K562 (cell line): ENCODE measurements at regions not wholly inside any gene's neighbourhood (a gene's known extent, or its start where the extent isn't known, plus 50 kb on each side); places are given as distances from the start of the nearest gene placed in this dataset.

Experiments
- ATAC-seq: fragments of 200-7000 bp; cut with Tn5 transposase; 3 replicates; pipeline ENCODE4 v1.9.1; 2020; ENCODE audit warnings: moderate library complexity
- BruUV-seq: library from RNA; stranded (reverse); fragments of 400-500 nt; replicated peaks from 2 replicates; lab custom pipeline; 2021; lab: Mats Ljungman, UMichigan
- CTCF ChIA-PET: fragments of 300-600 bp; formaldehyde crosslinking; extraction: SDS; loops from one replicate; lab custom pipeline; 2021; ENCODE audit warnings: low intra/inter-chr PET ratio; lab: Yijun Ruan, JAX
- POLR2A ChIA-PET: fragments of 300-600, 350-650 bp; sonication (Branson Sonifier 250); formaldehyde crosslinking; extraction: SDS; loops from one replicate; lab custom pipeline; 2021; ENCODE audit warnings: antibody characterized with exemption, inconsistent platforms; lab: Yijun Ruan, JAX
- DNase-seq, 4 experiments: peaks; one replicate each; pipeline versions ENCODE4 v3.0.0 to v3.0.0-alpha.2; 2011 to 2018; ENCODE audit warnings: low spot score in 3 of 4, mixed read lengths in 3 of 4; ENCODE audit errors: extremely low read depth in 1 of 4
- FAIRE-seq: peaks from 2 replicates; lab custom pipeline; 2011; peaks lifted over from hg19 to GRCh38; lab: Jason Lieb, UNC
- H2AFZ ChIP-seq: 2 replicates; pipeline ENCODE4 v1.6.0; 2011; ENCODE audit warnings: low read depth, low read length, control low read depth, inconsistent platforms
- H3K27ac ChIP-seq: fragments of 200-600 bp; 3 replicates; pipeline ENCODE4 v1.8.0; 2011; ENCODE audit warnings: low read depth, mild to moderate bottlenecking, control low read depth, inconsistent platforms, low read length, moderate library complexity, mixed read lengths; ENCODE audit errors: extremely low read depth
- H3K27me3 ChIP-seq, 2 experiments: fragments of 300-600 bp in 1 of 2; 2 replicates in 1 of 2; 3 replicates in 1 of 2; pipeline versions ENCODE4 v1.6.0 to v1.8.0; 2011; ENCODE audit warnings: inconsistent platforms in 2 of 2, low read length in 2 of 2, mild to moderate bottlenecking in 1 of 2, mixed read lengths in 1 of 2, moderate library complexity in 1 of 2; ENCODE audit not compliant: control insufficient read depth in 2 of 2, insufficient read depth in 2 of 2
- H3K36me3 ChIP-seq: fragments of 300-600 bp; 3 replicates; pipeline ENCODE4 v1.8.0; 2011; ENCODE audit warnings: mild to moderate bottlenecking, low read length, inconsistent platforms; ENCODE audit not compliant: control insufficient read depth, insufficient read depth
- H3K4me1 ChIP-seq, 2 experiments: fragments of 200-600 bp in 1 of 2; replicated peaks in 1 of 2; 2 replicates in 1 of 2; 3 replicates in 1 of 2; pipeline versions ENCODE4 v1.5.1 to v1.8.0; 2011; ENCODE audit warnings: inconsistent platforms in 2 of 2, low read length in 2 of 2, mild to moderate bottlenecking in 1 of 2, mixed read lengths in 1 of 2, moderate library complexity in 1 of 2; ENCODE audit not compliant: control insufficient read depth in 2 of 2, insufficient read depth in 2 of 2
- H3K4me2 ChIP-seq: 2 replicates; pipeline ENCODE4 v1.6.1; 2011; ENCODE audit warnings: low read length, control low read depth, inconsistent platforms, mixed read lengths; ENCODE audit not compliant: insufficient read depth
- H3K4me3 ChIP-seq: fragments of 200-600 bp; sonication (generic), shearing (Covaris generic); 2 replicates; pipeline ENCODE4 v1.5.1; 2016; ENCODE audit warnings: control low read depth, inconsistent platforms
- H3K79me2 ChIP-seq: fragments of 200-600 bp; 3 replicates; pipeline ENCODE4 v1.8.0; 2011; ENCODE audit warnings: low read length, inconsistent platforms; ENCODE audit not compliant: control insufficient read depth, insufficient read depth
- H3K9ac ChIP-seq, 2 experiments: 2 replicates each; pipeline versions ENCODE4 v1.6.0 to v1.6.1; 2011; ENCODE audit warnings: low read depth in 2 of 2, low read length in 2 of 2, control low read depth in 1 of 2, inconsistent platforms in 1 of 2, mild to moderate bottlenecking in 1 of 2, mixed read lengths in 1 of 2; ENCODE audit not compliant: insufficient read depth in 1 of 2
- H3K9me1 ChIP-seq: one replicate; pipeline ENCODE4 v1.6.0; 2011; ENCODE audit warnings: inconsistent platforms, mild to moderate bottlenecking, low read length, moderate library complexity; ENCODE audit not compliant: control insufficient read depth, insufficient read depth
- H3K9me3 ChIP-seq: replicated peaks from 2 replicates; pipeline ENCODE4 v1.5.1; 2011; ENCODE audit warnings: low read depth, low read length, inconsistent platforms; ENCODE audit not compliant: control insufficient read depth, insufficient read depth
- H4K20me1 ChIP-seq: replicated peaks from 2 replicates; pipeline ENCODE4 v1.6.1; 2011; ENCODE audit warnings: low read length, inconsistent platforms, mixed read lengths; ENCODE audit not compliant: control insufficient read depth, insufficient read depth
- EGR1 ChIP-seq: fragments of 450-650 bp; conservative IDR thresholded peaks from 2 replicates; pipeline ENCODE4 v1.6.1; 2017; ENCODE audit warnings: mild to moderate bottlenecking
- ETV6 ChIP-seq, 3 experiments: fragments of 150-350 bp in 1 of 3; sonication (generic) in 1 of 3; formaldehyde crosslinking in 1 of 3; IDR thresholded peaks; 2 replicates each; pipeline versions ENCODE4 v1.6.1 to v1.8.0; 2014 to 2022; ENCODE audit warnings: borderline replicate concordance in 2 of 3, low read depth in 2 of 3, antibody characterized with exemption in 1 of 3, low read length in 1 of 3, mild to moderate bottlenecking in 1 of 3, missing genetic modification reagents in 1 of 3
- RAD21 ChIP-seq, 2 experiments: fragments of 250-450 bp in 1 of 2; fragments of 450-650 bp in 1 of 2; sonication (Bioruptor Pico) in 1 of 2; formaldehyde crosslinking in 1 of 2; IDR thresholded peaks in 1 of 2; conservative IDR thresholded peaks in 1 of 2; 2 replicates each; pipeline versions ENCODE4 v1.4.0 to v1.8.0; 2020 to 2022; ENCODE audit warnings: mild to moderate bottlenecking in 2 of 2, moderate library complexity in 1 of 2
- SAFB ChIP-seq: fragments of 200-400 bp; formaldehyde crosslinking; IDR thresholded peaks from 2 replicates; pipeline ENCODE4 v1.6.1; 2017; ENCODE audit warnings: low read depth, low read length, borderline replicate concordance
- TGIF2 ChIP-seq: sonication (generic); formaldehyde crosslinking; IDR thresholded peaks from 2 replicates; pipeline ENCODE4 v1.8.1; 2022; ENCODE audit warnings: mild to moderate bottlenecking, missing genetic modification reagents, moderate library complexity
- XRCC4 ChIP-seq: IDR thresholded peaks from one replicate; pipeline ENCODE4 v1.6.1; 2011; ENCODE audit not compliant: insufficient read depth, insufficient read length; ENCODE audit errors: extremely low read depth
- ZNF445 ChIP-seq: fragments of 250-450 bp; sonication (Bioruptor Pico); IDR thresholded peaks from 2 replicates; pipeline ENCODE4 v1.4.0; 2020; ENCODE audit warnings: low read depth, mild to moderate bottlenecking, moderate library complexity
- ZNF511 ChIP-seq: sonication (generic); formaldehyde crosslinking; IDR thresholded peaks from 2 replicates; pipeline ENCODE4 v1.8.0; 2022; ENCODE audit warnings: mild to moderate bottlenecking, missing genetic modification reagents
- ZNF780A ChIP-seq: fragments of 250-450 bp; sonication (Bioruptor Pico); IDR thresholded peaks from 2 replicates; pipeline ENCODE4 v1.5.0; 2021; ENCODE audit warnings: mild to moderate bottlenecking
- WGBS: fragments of 100-300 bp; shearing (Covaris generic); methylation state at CpG from one replicate; pipeline ENCODE4 v1.1.6; 2016; ENCODE audit warnings: low coverage, mixed read lengths; ENCODE audit not compliant: insufficient coverage; ENCODE audit errors: missing lambda C conversion rate; 5-methylcytosine and 5-hydroxymethylcytosine counted together
- in situ Hi-C: fragments of 300-500 bp; cut with MboI; formaldehyde crosslinking; loops from 4 replicates; pipeline ENCODE4 v1.15.0; 2018; ENCODE audit warnings: inconsistent platforms, mixed read lengths
- intact Hi-C: fragments of 100-400 bp; cut with micrococcal nuclease; formaldehyde crosslinking; loops from 2 replicates; pipeline ENCODE4 v1.14.2; 2022

- H3K4me1 ChIP-seq = no peaks in the 10 kb centered on the region
- no peak overlapping the region for H3K27ac ChIP-seq
- ATAC-seq (no peak), FAIRE-seq (no peak), DNase-seq (no peak)
- no peak overlapping the region for H2AFZ ChIP-seq
- BruUV-seq = no TSS peak
- no peak overlapping the region for H3K9ac ChIP-seq
- H3K4me2 ChIP-seq = no peak overlapping the region
- TF ChIP-seq EGR1 (no peak), RAD21 (CRISPR knock-in tag; conservative IDR thresholded peaks at IDR 0.05 in 1 of 2, IDR thresholded peaks at IDR 0.05 in 1 of 2) (no peak)
- no peak overlapping the region for H3K4me3 ChIP-seq
- H3K9me1 ChIP-seq = no peaks in the 10 kb centered on the region
- in situ Hi-C loops = no loop called here
- H3K79me2 ChIP-seq = no peaks in the 10 kb centered on the region
- ChIA-PET CTCF (no interaction called here), POLR2A (no interaction called here)
- H3K27me3 ChIP-seq = no peaks in the 10 kb centered on the region
- WGBS = 3% methylated on average over 3 of the region's 3 CpGs
- intact Hi-C loops = no loop called here
- peaks cover 2% of the 10 kb centered on the region; the same call in 1 of the 2 replicates for H3K9me3 ChIP-seq
- H3K36me3 ChIP-seq = no peaks in the 10 kb centered on the region
- H4K20me1 ChIP-seq = no peaks in the 10 kb centered on the region
Measured at GRCh38 chr10:53079283-53079682, 306.7 kb upstream of the MBL2 start.

GRCh38 chr10:53076948-53077347 lies 304.4 kb upstream of the MBL2 start:
- no peaks in the 10 kb centered on the region for H3K9me1 ChIP-seq
- no peak overlapping the region for H3K4me3 ChIP-seq
- BruUV-seq = no TSS peak
- DNase-seq (no peak), FAIRE-seq (no peak), ATAC-seq (no peak)
- intact Hi-C loops = no loop called here
- H3K79me2 ChIP-seq = no peaks in the 10 kb centered on the region
- in situ Hi-C loops = no loop called here
- H3K4me2 ChIP-seq = no peak overlapping the region
- no peaks in the 10 kb centered on the region for H3K36me3 ChIP-seq
- no peaks in the 10 kb centered on the region for H3K27me3 ChIP-seq
- no peaks in the 10 kb centered on the region for H4K20me1 ChIP-seq
- H2AFZ ChIP-seq = no peak overlapping the region
- peaks cover 2% of the 10 kb centered on the region; the same call in 1 of the 2 replicates for H3K9me3 ChIP-seq
- H3K9ac ChIP-seq = no peak overlapping the region
- 0% methylated on average over 2 of the region's 2 CpGs for WGBS
- ChIA-PET POLR2A (no interaction called here), CTCF (no interaction called here)
- TF ChIP-seq ETV6 (IDR thresholded peaks at IDR 0.05; ENCODE audit: borderline replicate concordance in 1 of 2, low read depth in 2 of 2, low read length in 1 of 2) = no peak
- TF ChIP-seq ETV6 (CRISPR knock-in tag; IDR thresholded peaks at IDR 0.05; ENCODE audit: borderline replicate concordance) = no peak
- TF ChIP-seq TGIF2 (CRISPR knock-in tag) = no peak
- TF ChIP-seq ZNF511 (CRISPR knock-in tag) = no peak
- no peak for TF ChIP-seq ZNF780A (CRISPR knock-in tag)
- no peak for TF ChIP-seq SAFB
- no peak for TF ChIP-seq XRCC4
- TF ChIP-seq ZNF445 (CRISPR knock-in tag) = no peak
- H3K4me1 ChIP-seq = no peaks in the 10 kb centered on the region
- H3K27ac ChIP-seq = no peak overlapping the region
